ENCODE measurements at regions not wholly inside any gene's neighbourhood (a gene's known extent, or its start where the extent isn't known, plus 50 kb on each side); places are given as distances from the start of the nearest gene placed in this dataset.

DNA sequence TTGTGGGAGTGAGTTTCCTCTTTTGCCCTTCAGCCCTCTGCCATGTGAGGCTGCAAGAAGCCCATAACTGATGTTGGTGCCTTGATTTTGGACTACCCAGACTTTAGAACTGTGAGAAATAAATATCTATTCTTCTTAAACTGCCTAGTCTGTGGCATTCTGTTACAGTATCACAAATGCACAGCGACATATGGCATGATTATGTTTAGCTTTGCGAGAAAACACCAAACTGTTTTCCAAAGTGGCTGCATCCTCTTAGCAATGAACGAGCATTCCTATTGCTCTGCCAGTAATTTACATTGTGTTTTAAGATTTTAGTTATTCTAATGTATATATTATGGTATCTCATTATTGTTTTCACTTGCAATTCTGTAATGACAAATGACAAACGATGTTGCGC lies 246.7 kb downstream of the HLX start:
- ChIA-PET CTCF (interaction anchor here (1.1 kb wide), 1 partner anchor 30 kb away, joined by 3 read pairs; no protein-coding TSS in a partner anchor), POLR2A (no interaction called here)
- H3K4me3 ChIP-seq (ENCODE audit: low read depth, low read length), result no peak overlapping the region
- no peak for DNase-seq (ENCODE audit: low read depth, low spot score)
- TF ChIP-seq, protein P1, sequence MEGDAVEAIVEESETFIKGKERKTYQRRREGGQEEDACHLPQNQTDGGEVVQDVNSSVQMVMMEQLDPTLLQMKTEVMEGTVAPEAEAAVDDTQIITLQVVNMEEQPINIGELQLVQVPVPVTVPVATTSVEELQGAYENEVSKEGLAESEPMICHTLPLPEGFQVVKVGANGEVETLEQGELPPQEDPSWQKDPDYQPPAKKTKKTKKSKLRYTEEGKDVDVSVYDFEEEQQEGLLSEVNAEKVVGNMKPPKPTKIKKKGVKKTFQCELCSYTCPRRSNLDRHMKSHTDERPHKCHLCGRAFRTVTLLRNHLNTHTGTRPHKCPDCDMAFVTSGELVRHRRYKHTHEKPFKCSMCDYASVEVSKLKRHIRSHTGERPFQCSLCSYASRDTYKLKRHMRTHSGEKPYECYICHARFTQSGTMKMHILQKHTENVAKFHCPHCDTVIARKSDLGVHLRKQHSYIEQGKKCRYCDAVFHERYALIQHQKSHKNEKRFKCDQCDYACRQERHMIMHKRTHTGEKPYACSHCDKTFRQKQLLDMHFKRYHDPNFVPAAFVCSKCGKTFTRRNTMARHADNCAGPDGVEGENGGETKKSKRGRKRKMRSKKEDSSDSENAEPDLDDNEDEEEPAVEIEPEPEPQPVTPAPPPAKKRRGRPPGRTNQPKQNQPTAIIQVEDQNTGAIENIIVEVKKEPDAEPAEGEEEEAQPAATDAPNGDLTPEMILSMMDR (IDR thresholded peaks at IDR 0.05; ENCODE audit: insufficient read depth, low read length, missing control alignments), result no peak

DNA sequence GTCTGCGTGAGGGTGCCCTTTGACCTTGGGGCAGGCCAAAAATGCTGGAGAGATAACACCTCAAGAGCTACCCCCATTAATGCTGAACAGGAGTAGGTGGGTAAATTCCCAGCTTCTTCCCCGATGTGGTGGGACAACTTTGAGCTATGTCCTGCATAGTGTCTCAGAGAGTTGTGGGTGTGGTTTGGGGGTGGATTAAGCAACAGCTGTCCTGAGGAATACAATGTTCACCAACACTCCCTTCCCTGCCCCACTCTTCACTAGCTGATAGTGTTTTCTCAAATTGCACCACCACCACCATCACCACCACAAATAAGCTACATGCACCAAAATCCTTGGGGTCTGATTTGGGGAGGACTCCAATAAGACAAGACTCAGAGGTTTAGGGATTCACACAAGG lies 258.4 kb downstream of the HLX start:
- TF ChIP-seq, protein P1 (IDR thresholded peaks at IDR 0.05; ENCODE audit: insufficient read depth, low read length, missing control alignments), result no peak
- ChIA-PET POLR2A (no interaction called here), CTCF (interaction anchor here (1.1 kb wide), 1 partner anchor 65 kb away, joined by 3 read pairs; no protein-coding TSS in a partner anchor)

GRCh38 chr1:221138516-221138915 lies 259.3 kb downstream of the HLX start:
- DNase-seq (ENCODE audit: low read depth, low spot score), result no peak
- POLR2A ChIA-PET, result no interaction called here
- H3K4me3 ChIP-seq (ENCODE audit: low read depth, low read length), result no peak overlapping the region
- CTCF ChIA-PET, result no interaction called here
- TF ChIP-seq, protein P1 (IDR thresholded peaks at IDR 0.05; ENCODE audit: insufficient read depth, low read length, missing control alignments), result no peak

More for the DNA sequence above, 258.4 kb downstream of the HLX start:
- no peak overlapping the region for H3K4me3 ChIP-seq (ENCODE audit: low read depth, low read length)
- DNase-seq (ENCODE audit: low read depth, low spot score), result no peak

- ChIA-PET CTCF (interaction anchor here (0.6 to 1.4 kb wide), 2 partner anchors 15 to 292 kb away, joined by 3 to 4 read pairs; no protein-coding TSS in a partner anchor), POLR2A (no interaction called here)
- no peak for DNase-seq (ENCODE audit: low read depth, low spot score)
- TF ChIP-seq, protein P1 (IDR thresholded peaks at IDR 0.05; ENCODE audit: insufficient read depth, low read length, missing control alignments), result no peak
- H3K4me3 ChIP-seq (ENCODE audit: low read depth, low read length), result no peak overlapping the region
Measured at GRCh38 chr1:221139991-221140390, 260.7 kb downstream of the HLX start.

- no peak for DNase-seq (ENCODE audit: low read depth, low spot score)
- H3K4me3 ChIP-seq (ENCODE audit: low read depth, low read length), result no peak overlapping the region
- TF ChIP-seq, protein P1 (IDR thresholded peaks at IDR 0.05; ENCODE audit: insufficient read depth, low read length, missing control alignments), result no peak
- POLR2A ChIA-PET, result interaction anchor here (0.9 kb wide), 1 partner anchor 23 kb away, joined by 3 read pairs; no protein-coding TSS in a partner anchor
- CTCF ChIA-PET, result interaction anchor here (0.9 to 1.4 kb wide), 3 partner anchors 12 to 62 kb away, joined by 4 to 5 read pairs (median 4); no protein-coding TSS in a partner anchor
Measured at GRCh38 chr1:221141096-221141495, 261.9 kb downstream of the HLX start.

- ChIA-PET POLR2A (no interaction called here), CTCF (interaction anchor here (0.9 to 1.2 kb wide), 2 partner anchors 11 to 62 kb away, joined by 4 to 5 read pairs; no protein-coding TSS in a partner anchor)
- no peak overlapping the region for H3K4me3 ChIP-seq (ENCODE audit: low read depth, low read length)
- TF ChIP-seq, protein P1 (IDR thresholded peaks at IDR 0.05; ENCODE audit: insufficient read depth, low read length, missing control alignments), result no peak
- no peak for DNase-seq (ENCODE audit: low read depth, low spot score)
Measured at GRCh38 chr1:221141606-221142285, 262.5 kb downstream of the HLX start.

Measured in AG04449 (cell line).